Activated B cell treated with CpG ODN at 0.5 μM for 24 hours (primary cell): ENCODE measurements at regions not wholly inside any gene's neighbourhood (a gene's known extent, or its start where the extent isn't known, plus 50 kb on each side); places are given as distances from the start of the nearest gene placed in this dataset.

Source experiments
- ATAC-seq: fragments of 200-7000 bp; cut with Tn5 transposase; one replicate; pipeline ENCODE4 v1.10.0; 2021; ENCODE audit warnings: low read depth, mild to moderate bottlenecking, moderate library complexity
- CTCF ChIA-PET: fragments of 350-600 bp; sonication (Branson Sonifier 250); formaldehyde crosslinking; loops from one replicate; lab custom pipeline; 2021; ENCODE audit warnings: antibody characterized with exemption; lab: Charles Lee
- POLR2A ChIA-PET: fragments of 350-600 bp; sonication (Branson Sonifier 250); formaldehyde crosslinking; loops from one replicate; lab custom pipeline; 2021; ENCODE audit warnings: antibody characterized with exemption; lab: Charles Lee
- DNase-seq: peaks from one replicate; pipeline ENCODE4 v3.0.0; 2022
- H3K27ac Mint-ChIP-seq: one replicate; pipeline ENCODE4 v1.8.0; 2020; ENCODE audit warnings: mixed read lengths
- H3K27me3 Mint-ChIP-seq: one replicate; pipeline ENCODE4 v1.8.0; 2021; ENCODE audit warnings: mixed read lengths
- H3K36me3 Mint-ChIP-seq: one replicate; pipeline ENCODE4 v1.8.0; 2021; ENCODE audit warnings: low read depth, mixed read lengths
- H3K4me1 Mint-ChIP-seq: one replicate; pipeline ENCODE4 v1.8.0; 2021; ENCODE audit warnings: mixed read lengths
- H3K4me3 Mint-ChIP-seq: one replicate; pipeline ENCODE4 v1.8.0; 2020; ENCODE audit warnings: mild to moderate bottlenecking, mixed read lengths
- H3K9me3 Mint-ChIP-seq: one replicate; pipeline ENCODE4 v1.8.0; 2020; ENCODE audit warnings: mixed read lengths
- CTCF ChIP-seq: fragments of 200-600 bp; IDR thresholded peaks from one replicate; pipeline ENCODE4 v1.8.0; 2022; ENCODE audit warnings: antibody characterized with exemption, mild to moderate bottlenecking
- intact Hi-C: fragments of 100-400 bp; cut with micrococcal nuclease; formaldehyde crosslinking; loops from one replicate; pipeline ENCODE4 v1.15.1; 2024

- ATAC-seq: no peak
- peaks cover 15% of the 10 kb centered on the region for H3K27me3 Mint-ChIP-seq
- intact Hi-C loops: loop anchor here (1.0 to 10.0 kb wide), 4 partner anchors 272 to 1727 kb away; no protein-coding TSS in a partner anchor
- no peak for DNase-seq
- no peak for TF ChIP-seq CTCF
- no peaks in the 10 kb centered on the region for H3K36me3 Mint-ChIP-seq
- POLR2A ChIA-PET: no interaction called here
- CTCF ChIA-PET: interaction anchor here (0.5 to 1.9 kb wide), 13 partner anchors 8 to 1934 kb away, joined by 3 to 30 read pairs (median 4); no protein-coding TSS in a partner anchor
- no peaks in the 10 kb centered on the region for H3K9me3 Mint-ChIP-seq
- no peaks in the 10 kb centered on the region for H3K4me1 Mint-ChIP-seq
- no peak overlapping the region for H3K27ac Mint-ChIP-seq
- H3K4me3 Mint-ChIP-seq: no peak overlapping the region
Observed at GRCh38 chr6:99119109-99120031, 171.6 kb upstream of the FBXL4 start.

GRCh38 chr6:99114769-99115406, 167.1 kb upstream of the FBXL4 start:
- no peak for DNase-seq
- POLR2A ChIA-PET: no interaction called here
- Mint-ChIP-seq H3K4me3 (no peak overlapping the region), H3K4me1 (no peaks in the 10 kb centered on the region), H3K9me3 (no peaks in the 10 kb centered on the region), H3K27ac (no peak overlapping the region), H3K36me3 (no peaks in the 10 kb centered on the region), H3K27me3 (peaks cover 18% of the 10 kb centered on the region)
- no peak for ATAC-seq
- CTCF ChIA-PET: no interaction called here
- intact Hi-C loops: loop anchor here (5.0 to 10.0 kb wide), 3 partner anchors 268 to 1723 kb away; no protein-coding TSS in a partner anchor
- TF ChIP-seq CTCF: no peak

- no peak for TF ChIP-seq CTCF
- CTCF ChIA-PET: interaction anchor here (2.3 kb wide), 1 partner anchor 8 kb away, joined by 7 read pairs; no protein-coding TSS in a partner anchor
- Mint-ChIP-seq H3K9me3 (peaks cover 3% of the 10 kb centered on the region), H3K27ac (no peak overlapping the region), H3K4me1 (no peaks in the 10 kb centered on the region), H3K36me3 (no peaks in the 10 kb centered on the region), H3K4me3 (no peak overlapping the region), H3K27me3 (peaks cover 11% of the 10 kb centered on the region)
- no peak for ATAC-seq
- intact Hi-C loops: loop anchor here (10.0 kb wide), 1 partner anchor 1407 kb away; no protein-coding TSS in a partner anchor
- POLR2A ChIA-PET: no interaction called here
- DNase-seq: no peak
Observed at GRCh38 chr6:99111590-99111989, 163.8 kb upstream of the FBXL4 start.

- CTCF ChIA-PET: no interaction called here
- intact Hi-C loops: loop anchor here (10.0 kb wide), 1 partner anchor 1405 kb away; no protein-coding TSS in a partner anchor
- H3K27me3 Mint-ChIP-seq: peaks cover 9% of the 10 kb centered on the region
- H3K4me1 Mint-ChIP-seq: no peaks in the 10 kb centered on the region
- H3K9me3 Mint-ChIP-seq: peaks cover 3% of the 10 kb centered on the region
- no peak overlapping the region for H3K27ac Mint-ChIP-seq
- DNase-seq (no peak), ATAC-seq (no peak)
- POLR2A ChIA-PET: no interaction called here
- H3K36me3 Mint-ChIP-seq: no peaks in the 10 kb centered on the region
- no peak for TF ChIP-seq CTCF
- no peak overlapping the region for H3K4me3 Mint-ChIP-seq
Observed at GRCh38 chr6:99110029-99110428, 162.3 kb upstream of the FBXL4 start.

GRCh38 chr6:99104218-99104617, 156.5 kb upstream of the FBXL4 start:
- ATAC-seq (no peak), DNase-seq (no peak)
- H3K27ac Mint-ChIP-seq: no peak overlapping the region
- H3K36me3 Mint-ChIP-seq: no peaks in the 10 kb centered on the region
- intact Hi-C loops: no loop called here
- peaks cover 3% of the 10 kb centered on the region for H3K9me3 Mint-ChIP-seq
- peaks cover 3% of the 10 kb centered on the region for H3K27me3 Mint-ChIP-seq
- TF ChIP-seq CTCF: no peak
- H3K4me1 Mint-ChIP-seq: no peaks in the 10 kb centered on the region
- ChIA-PET CTCF (no interaction called here), POLR2A (no interaction called here)
- no peak overlapping the region for H3K4me3 Mint-ChIP-seq
